NCI-H510A (cell line): ENCODE measurements at regions not wholly inside any gene's neighbourhood (a gene's known extent, or its start where the extent isn't known, plus 50 kb on each side); places are given as distances from the start of the nearest gene placed in this dataset.

ENCODE experiments used
- DNase-seq: peaks from one replicate; lab custom pipeline; 2025; lab: John Stamatoyannopoulos, UW

- no peak for DNase-seq
Measured at GRCh38 chr2:48259811-48260210, 54.7 kb upstream of the FOXN2 start.

GRCh38 chr2:48264627-48265026 lies 49.9 kb upstream of the FOXN2 start:
- no peak for DNase-seq
